GM23338 (cell line): ENCODE measurements at regions not wholly inside any gene's neighbourhood (a gene's known extent, or its start where the extent isn't known, plus 50 kb on each side); places are given as distances from the start of the nearest gene placed in this dataset.
A peak's percentile ranks its signal among the peaks of the same experiment; 100 is the strongest.

Experiments
- ATAC-seq: fragments of 200-7000 bp; cut with Tn5 transposase; 3 replicates; pipeline ENCODE4 v1.9.1; 2020
- DNase-seq: peaks from one replicate; pipeline ENCODE4 v3.0.0-alpha.2; 2015; ENCODE audit warnings: low spot score
- H2AFZ ChIP-seq: fragments of 200-600 bp; sonication (generic); 2 replicates; pipeline ENCODE4 v1.8.0; 2016; ENCODE audit warnings: antibody characterized with exemption, mild to moderate bottlenecking, moderate library complexity
- H3F3A ChIP-seq: fragments of 200-600 bp; sonication (generic); replicated peaks from 2 replicates; pipeline ENCODE4 v1.8.0; 2017; ENCODE audit warnings: antibody characterized with exemption, mixed run types, low read depth
- H3K27ac ChIP-seq: fragments of 200-600 bp; sonication (generic); 2 replicates; pipeline ENCODE4 v1.6.1; 2016; ENCODE audit warnings: low read depth
- H3K27me3 ChIP-seq: fragments of 200-600 bp; sonication (generic); 2 replicates; pipeline ENCODE4 v1.8.0; 2016; ENCODE audit warnings: mild to moderate bottlenecking, mixed run types, moderate library complexity; ENCODE audit not compliant: insufficient read depth
- H3K36me3 ChIP-seq: fragments of 200-600 bp; sonication (generic); 2 replicates; pipeline ENCODE4 v1.8.0; 2016; ENCODE audit warnings: mild to moderate bottlenecking; ENCODE audit not compliant: insufficient read depth
- H3K4me1 ChIP-seq: fragments of 200-600 bp; sonication (generic); 2 replicates; pipeline ENCODE4 v1.8.0; 2016; ENCODE audit warnings: mild to moderate bottlenecking, moderate library complexity; ENCODE audit not compliant: insufficient read depth
- H3K4me2 ChIP-seq: fragments of 200-600 bp; sonication (generic); 2 replicates; pipeline ENCODE4 v1.7.1; 2017; ENCODE audit warnings: mixed run types
- H3K4me3 ChIP-seq: fragments of 200-600 bp; sonication (generic); 2 replicates; pipeline ENCODE4 v1.6.1; 2016; ENCODE audit warnings: mixed run types
- H3K79me2 ChIP-seq: fragments of 200-600 bp; sonication (generic); replicated peaks from 2 replicates; pipeline ENCODE4 v1.8.0; 2017; ENCODE audit warnings: mild to moderate bottlenecking; ENCODE audit not compliant: insufficient read depth
- H3K9me2 ChIP-seq: fragments of 200-600 bp; sonication (generic); 2 replicates; pipeline ENCODE4 v1.8.0; 2017; ENCODE audit not compliant: insufficient read depth
- H4K20me1 ChIP-seq: fragments of 200-600 bp; sonication (generic); replicated peaks from 2 replicates; pipeline ENCODE4 v1.8.0; 2017; ENCODE audit warnings: mild to moderate bottlenecking; ENCODE audit not compliant: insufficient read depth
- H3K27ac Mint-ChIP-seq: 2 replicates; pipeline ENCODE4 v1.8.0; 2020; ENCODE audit warnings: inconsistent platforms, mild to moderate bottlenecking, moderate library complexity, mixed read lengths
- H3K27me3 Mint-ChIP-seq: 3 replicates; pipeline ENCODE4 v1.8.0; 2022; ENCODE audit warnings: low read depth, mild to moderate bottlenecking, moderate library complexity, mixed read lengths, inconsistent platforms; ENCODE audit not compliant: insufficient read depth, poor library complexity
- H3K36me3 Mint-ChIP-seq: 3 replicates; pipeline ENCODE4 v1.8.0; 2021; ENCODE audit warnings: low read depth, mild to moderate bottlenecking, inconsistent platforms, moderate library complexity, mixed read lengths
- H3K4me1 Mint-ChIP-seq: 3 replicates; pipeline ENCODE4 v1.8.0; 2020; ENCODE audit warnings: mild to moderate bottlenecking, inconsistent platforms, mixed read lengths
- H3K4me3 Mint-ChIP-seq: 3 replicates; pipeline ENCODE4 v1.8.0; 2021; ENCODE audit warnings: moderate library complexity, mild to moderate bottlenecking, inconsistent platforms, mixed read lengths
- H3K9me3 Mint-ChIP-seq: 3 replicates; pipeline ENCODE4 v1.8.0; 2020; ENCODE audit warnings: moderate library complexity, mild to moderate bottlenecking, inconsistent platforms, mixed read lengths
- CREB1 ChIP-seq: fragments of 250-450 bp; sonication (Bioruptor Pico); IDR thresholded peaks from 2 replicates; pipeline ENCODE4 v1.5.0; 2020; ENCODE audit warnings: low read depth, mild to moderate bottlenecking, moderate library complexity
- EZH2 ChIP-seq: fragments of 200-600 bp; sonication (generic); IDR thresholded peaks from one replicate; pipeline ENCODE4 v1.8.0; 2017; ENCODE audit warnings: antibody characterized with exemption, mild to moderate bottlenecking, low read depth; ENCODE audit not compliant: unreplicated experiment
- EZH2phosphoT487 ChIP-seq: fragments of 200-600 bp; sonication (generic); IDR thresholded peaks from one replicate; pipeline ENCODE4 v1.8.1; 2018; ENCODE audit warnings: antibody characterized with exemption; ENCODE audit not compliant: unreplicated experiment
- JUNB ChIP-seq: IDR thresholded peaks from one replicate; pipeline ENCODE4 v1.6.1; 2016; ENCODE audit warnings: antibody characterized with exemption; ENCODE audit not compliant: unreplicated experiment
- NANOG ChIP-seq: IDR thresholded peaks from 2 replicates; pipeline ENCODE4 v1.6.1; 2016; ENCODE audit warnings: antibody characterized with exemption, borderline replicate concordance
- STAT1 ChIP-seq: IDR thresholded peaks from one replicate; pipeline ENCODE4 v1.6.1; 2016; ENCODE audit warnings: antibody characterized with exemption; ENCODE audit not compliant: unreplicated experiment
- ZNF331 ChIP-seq: fragments of 250-450 bp; sonication (Bioruptor Pico); IDR thresholded peaks from 2 replicates; pipeline ENCODE4 v1.5.0; 2020; ENCODE audit warnings: low read depth, mild to moderate bottlenecking, moderate library complexity
- TF ChIP-seq, protein P1 (sequence below), 2 experiments: fragments of 200-600 bp in 1 of 2; sonication (generic) in 1 of 2; conservative IDR thresholded peaks; 2 replicates each; pipeline versions ENCODE4 v1.5.1 to v1.6.1; 2016 to 2017; ENCODE audit warnings: antibody characterized with exemption in 2 of 2, low read depth in 2 of 2, mild to moderate bottlenecking in 2 of 2, moderate library complexity in 1 of 2
- TF ChIP-seq, protein P2 (sequence below): fragments of 250-450 bp; sonication (Bioruptor Pico); IDR thresholded peaks from 2 replicates; pipeline ENCODE4 v1.5.0; 2020; ENCODE audit warnings: mild to moderate bottlenecking, moderate library complexity

DNA sequence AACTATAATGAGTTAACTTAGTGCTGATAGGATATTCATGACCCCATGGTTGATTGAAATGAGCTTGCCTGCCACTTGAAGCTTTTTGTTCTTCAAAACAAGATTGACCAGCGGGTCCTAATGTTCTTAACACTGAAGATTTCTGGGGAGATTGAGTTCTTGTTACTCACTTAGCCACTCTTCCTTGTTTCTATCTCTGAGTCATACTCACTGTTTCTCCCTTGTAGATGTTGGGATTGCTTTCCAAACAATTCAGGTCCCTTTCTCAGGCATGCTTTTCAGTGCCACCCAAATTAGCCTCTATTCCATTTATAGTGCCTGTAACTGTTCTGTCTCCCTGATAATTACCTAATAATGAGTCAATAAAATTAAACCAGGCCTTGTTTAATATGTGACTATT, 517.0 kb downstream of the SQOR start:
- no peaks in the 10 kb centered on the region for H3K27me3 ChIP-seq
- no peaks in the 10 kb centered on the region for H3K27me3 Mint-ChIP-seq

DNA sequence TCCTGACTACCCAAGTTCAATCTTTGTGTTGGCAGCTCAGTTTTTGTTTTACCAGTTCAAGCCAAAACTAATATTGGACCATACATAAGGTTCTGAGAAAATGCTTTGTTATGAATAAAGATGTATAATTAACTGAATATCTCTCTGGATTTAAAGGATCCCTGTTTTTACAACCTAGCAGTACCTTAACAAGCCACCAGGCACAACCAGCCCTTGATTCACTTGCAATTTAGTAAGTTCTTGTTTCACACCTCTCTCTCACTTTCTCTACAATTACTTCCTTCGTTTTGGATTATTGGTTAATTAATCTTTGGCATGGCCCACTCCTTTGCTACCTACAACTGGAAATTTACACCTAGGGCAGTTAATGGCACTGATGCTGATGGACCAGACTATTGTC, 531.9 kb downstream of the SQOR start:
- peaks cover 6% of the 10 kb centered on the region for H3K36me3 Mint-ChIP-seq
- H3K27ac Mint-ChIP-seq = no peak overlapping the region
- TF ChIP-seq, protein P1, sequence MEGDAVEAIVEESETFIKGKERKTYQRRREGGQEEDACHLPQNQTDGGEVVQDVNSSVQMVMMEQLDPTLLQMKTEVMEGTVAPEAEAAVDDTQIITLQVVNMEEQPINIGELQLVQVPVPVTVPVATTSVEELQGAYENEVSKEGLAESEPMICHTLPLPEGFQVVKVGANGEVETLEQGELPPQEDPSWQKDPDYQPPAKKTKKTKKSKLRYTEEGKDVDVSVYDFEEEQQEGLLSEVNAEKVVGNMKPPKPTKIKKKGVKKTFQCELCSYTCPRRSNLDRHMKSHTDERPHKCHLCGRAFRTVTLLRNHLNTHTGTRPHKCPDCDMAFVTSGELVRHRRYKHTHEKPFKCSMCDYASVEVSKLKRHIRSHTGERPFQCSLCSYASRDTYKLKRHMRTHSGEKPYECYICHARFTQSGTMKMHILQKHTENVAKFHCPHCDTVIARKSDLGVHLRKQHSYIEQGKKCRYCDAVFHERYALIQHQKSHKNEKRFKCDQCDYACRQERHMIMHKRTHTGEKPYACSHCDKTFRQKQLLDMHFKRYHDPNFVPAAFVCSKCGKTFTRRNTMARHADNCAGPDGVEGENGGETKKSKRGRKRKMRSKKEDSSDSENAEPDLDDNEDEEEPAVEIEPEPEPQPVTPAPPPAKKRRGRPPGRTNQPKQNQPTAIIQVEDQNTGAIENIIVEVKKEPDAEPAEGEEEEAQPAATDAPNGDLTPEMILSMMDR (conservative IDR thresholded peaks at IDR 0.05; ENCODE audit: low read depth in 2 of 2) = peak in 1 of 2 experiments; percentile 30; a peak in 2 of 4 replicates
- no peak for TF ChIP-seq STAT1
- no peak overlapping the region for H3K4me3 Mint-ChIP-seq
- H4K20me1 ChIP-seq = no peaks in the 10 kb centered on the region
- no peaks in the 10 kb centered on the region for H3K4me1 Mint-ChIP-seq
- H3K36me3 ChIP-seq = peaks cover 3% of the 10 kb centered on the region; the same call in 1 of the 2 replicates
- no peaks in the 10 kb centered on the region for H3F3A ChIP-seq
- no peak overlapping the region for H3K4me2 ChIP-seq
- DNase-seq (peak; percentile 11), ATAC-seq (no peak)
- peaks cover 82% of the 10 kb centered on the region for H3K9me3 Mint-ChIP-seq
- H3K27me3 ChIP-seq = no peaks in the 10 kb centered on the region
- H3K27me3 Mint-ChIP-seq = no peaks in the 10 kb centered on the region
- no peak overlapping the region for H3K27ac ChIP-seq
- no peak overlapping the region for H3K4me3 ChIP-seq
- H2AFZ ChIP-seq = no peak overlapping the region
- H3K4me1 ChIP-seq = no peaks in the 10 kb centered on the region
- no peaks in the 10 kb centered on the region for H3K79me2 ChIP-seq
- H3K9me2 ChIP-seq = peaks cover 3% of the 10 kb centered on the region; the same call in 1 of the 2 replicates

More for the DNA sequence above, 517.0 kb downstream of the SQOR start:
- DNase-seq (peak; percentile 17), ATAC-seq (no peak)
- H3K4me3 ChIP-seq = no peak overlapping the region
- Mint-ChIP-seq H3K27ac (no peak overlapping the region), H3K4me1 (no peaks in the 10 kb centered on the region), H3K4me3 (no peak overlapping the region), H3K9me3 (peaks cover 73% of the 10 kb centered on the region), H3K36me3 (peaks cover 4% of the 10 kb centered on the region; the same call in 2 of the 3 replicates)
- no peaks in the 10 kb centered on the region for H3K4me1 ChIP-seq
- no peaks in the 10 kb centered on the region for H4K20me1 ChIP-seq
- TF ChIP-seq CREB1 (CRISPR knock-in tag) = no peak
- H3K27ac ChIP-seq = no peak overlapping the region
- H3F3A ChIP-seq = no peaks in the 10 kb centered on the region
- H3K36me3 ChIP-seq = no peaks in the 10 kb centered on the region
- no peak overlapping the region for H3K4me2 ChIP-seq
- H2AFZ ChIP-seq = no peak overlapping the region
- H3K9me2 ChIP-seq = no peaks in the 10 kb centered on the region
- H3K79me2 ChIP-seq = no peaks in the 10 kb centered on the region

DNA sequence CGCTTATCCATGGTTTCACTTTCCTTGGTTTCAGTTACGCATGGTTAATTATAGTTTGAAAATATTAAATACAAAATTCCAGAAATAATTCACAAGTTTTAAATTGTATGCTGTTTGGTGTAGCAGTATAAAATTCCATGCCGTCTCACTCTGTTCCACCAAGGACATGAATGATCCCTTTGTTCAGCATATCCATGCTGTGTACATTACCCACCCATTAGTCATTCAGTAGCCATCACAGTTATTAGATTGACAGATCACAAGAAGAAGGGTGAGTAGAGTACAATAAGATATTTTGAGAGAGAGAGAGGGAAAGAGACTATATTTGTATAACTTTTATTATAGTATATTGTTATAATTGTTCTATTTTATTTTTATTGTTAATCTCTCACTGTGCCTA, 535.5 kb downstream of the SQOR start:
- H3K4me3 Mint-ChIP-seq = no peak overlapping the region
- H3K9me3 Mint-ChIP-seq = peaks cover 89% of the 10 kb centered on the region
- ATAC-seq = no peak
- TF ChIP-seq CREB1 (CRISPR knock-in tag) = no peak
- no peak for TF ChIP-seq NANOG
- no peak for TF ChIP-seq JUNB
- TF ChIP-seq EZH2phosphoT487 = no peak
- no peak for TF ChIP-seq EZH2
- TF ChIP-seq ZNF331 (CRISPR knock-in tag) = no peak
- TF ChIP-seq, protein P2, sequence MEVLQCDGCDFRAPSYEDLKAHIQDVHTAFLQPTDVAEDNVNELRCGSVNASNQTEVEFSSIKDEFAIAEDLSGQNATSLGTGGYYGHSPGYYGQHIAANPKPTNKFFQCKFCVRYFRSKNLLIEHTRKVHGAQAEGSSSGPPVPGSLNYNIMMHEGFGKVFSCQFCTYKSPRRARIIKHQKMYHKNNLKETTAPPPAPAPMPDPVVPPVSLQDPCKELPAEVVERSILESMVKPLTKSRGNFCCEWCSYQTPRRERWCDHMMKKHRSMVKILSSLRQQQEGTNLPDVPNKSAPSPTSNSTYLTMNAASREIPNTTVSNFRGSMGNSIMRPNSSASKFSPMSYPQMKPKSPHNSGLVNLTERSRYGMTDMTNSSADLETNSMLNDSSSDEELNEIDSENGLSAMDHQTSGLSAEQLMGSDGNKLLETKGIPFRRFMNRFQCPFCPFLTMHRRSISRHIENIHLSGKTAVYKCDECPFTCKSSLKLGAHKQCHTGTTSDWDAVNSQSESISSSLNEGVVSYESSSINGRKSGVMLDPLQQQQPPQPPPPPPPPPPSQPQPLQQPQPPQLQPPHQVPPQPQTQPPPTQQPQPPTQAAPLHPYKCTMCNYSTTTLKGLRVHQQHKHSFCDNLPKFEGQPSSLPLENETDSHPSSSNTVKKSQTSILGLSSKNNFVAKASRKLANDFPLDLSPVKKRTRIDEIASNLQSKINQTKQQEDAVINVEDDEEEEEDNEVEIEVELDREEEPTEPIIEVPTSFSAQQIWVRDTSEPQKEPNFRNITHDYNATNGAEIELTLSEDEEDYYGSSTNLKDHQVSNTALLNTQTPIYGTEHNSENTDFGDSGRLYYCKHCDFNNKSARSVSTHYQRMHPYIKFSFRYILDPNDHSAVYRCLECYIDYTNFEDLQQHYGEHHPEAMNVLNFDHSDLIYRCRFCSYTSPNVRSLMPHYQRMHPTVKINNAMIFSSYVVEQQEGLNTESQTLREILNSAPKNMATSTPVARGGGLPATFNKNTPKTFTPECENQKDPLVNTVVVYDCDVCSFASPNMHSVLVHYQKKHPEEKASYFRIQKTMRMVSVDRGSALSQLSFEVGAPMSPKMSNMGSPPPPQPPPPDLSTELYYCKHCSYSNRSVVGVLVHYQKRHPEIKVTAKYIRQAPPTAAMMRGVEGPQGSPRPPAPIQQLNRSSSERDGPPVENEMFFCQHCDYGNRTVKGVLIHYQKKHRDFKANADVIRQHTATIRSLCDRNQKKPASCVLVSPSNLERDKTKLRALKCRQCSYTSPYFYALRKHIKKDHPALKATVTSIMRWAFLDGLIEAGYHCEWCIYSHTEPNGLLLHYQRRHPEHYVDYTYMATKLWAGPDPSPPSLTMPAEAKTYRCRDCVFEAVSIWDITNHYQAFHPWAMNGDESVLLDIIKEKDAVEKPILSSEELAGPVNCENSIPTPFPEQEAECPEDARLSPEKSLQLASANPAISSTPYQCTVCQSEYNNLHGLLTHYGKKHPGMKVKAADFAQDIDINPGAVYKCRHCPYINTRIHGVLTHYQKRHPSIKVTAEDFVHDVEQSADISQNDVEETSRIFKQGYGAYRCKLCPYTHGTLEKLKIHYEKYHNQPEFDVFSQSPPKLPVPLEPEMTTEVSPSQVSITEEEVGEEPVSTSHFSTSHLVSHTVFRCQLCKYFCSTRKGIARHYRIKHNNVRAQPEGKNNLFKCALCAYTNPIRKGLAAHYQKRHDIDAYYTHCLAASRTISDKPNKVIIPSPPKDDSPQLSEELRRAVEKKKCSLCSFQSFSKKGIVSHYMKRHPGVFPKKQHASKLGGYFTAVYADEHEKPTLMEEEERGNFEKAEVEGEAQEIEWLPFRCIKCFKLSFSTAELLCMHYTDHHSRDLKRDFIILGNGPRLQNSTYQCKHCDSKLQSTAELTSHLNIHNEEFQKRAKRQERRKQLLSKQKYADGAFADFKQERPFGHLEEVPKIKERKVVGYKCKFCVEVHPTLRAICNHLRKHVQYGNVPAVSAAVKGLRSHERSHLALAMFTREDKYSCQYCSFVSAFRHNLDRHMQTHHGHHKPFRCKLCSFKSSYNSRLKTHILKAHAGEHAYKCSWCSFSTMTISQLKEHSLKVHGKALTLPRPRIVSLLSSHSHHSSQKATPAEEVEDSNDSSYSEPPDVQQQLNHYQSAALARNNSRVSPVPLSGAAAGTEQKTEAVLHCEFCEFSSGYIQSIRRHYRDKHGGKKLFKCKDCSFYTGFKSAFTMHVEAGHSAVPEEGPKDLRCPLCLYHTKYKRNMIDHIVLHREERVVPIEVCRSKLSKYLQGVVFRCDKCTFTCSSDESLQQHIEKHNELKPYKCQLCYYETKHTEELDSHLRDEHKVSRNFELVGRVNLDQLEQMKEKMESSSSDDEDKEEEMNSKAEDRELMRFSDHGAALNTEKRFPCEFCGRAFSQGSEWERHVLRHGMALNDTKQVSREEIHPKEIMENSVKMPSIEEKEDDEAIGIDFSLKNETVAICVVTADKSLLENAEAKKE (CRISPR knock-in tag) = no peak

More for the DNA sequence above, 535.5 kb downstream of the SQOR start:
- Histone ChIP-seq H3F3A (no peaks in the 10 kb centered on the region), H3K9me2 (peaks cover 14% of the 10 kb centered on the region), H3K4me1 (no peaks in the 10 kb centered on the region), H4K20me1 (no peaks in the 10 kb centered on the region), H3K4me3 (no peak overlapping the region), H3K27ac (no peak overlapping the region), H3K27me3 (no peaks in the 10 kb centered on the region), H3K4me2 (no peak overlapping the region), H3K79me2 (no peaks in the 10 kb centered on the region), H3K36me3 (peaks cover 3% of the 10 kb centered on the region; the same call in 1 of the 2 replicates), H2AFZ (no peak overlapping the region)
- H3K4me1 Mint-ChIP-seq = no peaks in the 10 kb centered on the region
- no peaks in the 10 kb centered on the region for H3K27me3 Mint-ChIP-seq
- H3K36me3 Mint-ChIP-seq = peaks cover 10% of the 10 kb centered on the region
- H3K27ac Mint-ChIP-seq = no peak overlapping the region
- no peak for DNase-seq
